ENCODE measurements at regions not wholly inside any gene's neighbourhood (a gene's known extent, or its start where the extent isn't known, plus 50 kb on each side); places are given as distances from the start of the nearest gene placed in this dataset.
"Not testable (repeated sequence)": the region's sequence is repeated elsewhere in the genome, so short reads cannot be mapped to it uniquely, and the experiment has no call there.

DNA sequence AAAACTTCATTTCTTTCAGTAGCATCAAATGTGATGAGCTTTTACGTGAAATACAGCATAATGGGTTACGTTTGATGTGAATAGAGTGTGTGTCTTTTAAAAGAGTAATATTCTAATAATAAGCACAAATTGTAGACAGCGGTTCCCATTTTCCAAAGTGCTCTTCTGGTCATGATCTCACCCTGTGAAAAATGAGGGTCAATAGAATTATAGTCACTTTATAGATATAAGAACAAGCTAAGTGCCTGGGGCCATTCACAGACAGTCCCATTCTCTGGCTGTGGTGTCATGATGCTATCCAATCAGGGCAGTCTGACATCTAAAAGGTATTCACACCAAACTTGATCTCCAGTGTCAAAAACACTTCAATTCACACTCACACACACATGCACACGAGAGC lies 830.8 kb upstream of the AUTS2 start:
- no peaks in the 10 kb centered on the region for H3K4me1 Mint-ChIP-seq (ENCODE audit: low read depth)
- no peak for DNase-seq (ENCODE audit: low spot score)
- intact Hi-C loops (cut with micrococcal nuclease): no loop called here
- peaks cover 2% of the 10 kb centered on the region for H3K36me3 Mint-ChIP-seq (ENCODE audit: low read depth)
- no peaks in the 10 kb centered on the region for H3K27me3 Mint-ChIP-seq (ENCODE audit: insufficient read depth)
- no peak overlapping the region for H3K27ac Mint-ChIP-seq
- H3K9me3 Mint-ChIP-seq: peaks cover 24% of the 10 kb centered on the region
- H3K4me3 Mint-ChIP-seq: no peak overlapping the region

GRCh38 chr7:68770649-68771048 lies 827.6 kb upstream of the AUTS2 start:
- Mint-ChIP-seq H3K36me3 (ENCODE audit: low read depth) (peaks cover 2% of the 10 kb centered on the region), H3K27me3 (ENCODE audit: insufficient read depth) (no peaks in the 10 kb centered on the region), H3K27ac (no peak overlapping the region), H3K4me1 (ENCODE audit: low read depth) (no peaks in the 10 kb centered on the region), H3K9me3 (peaks cover 21% of the 10 kb centered on the region), H3K4me3 (no peak overlapping the region)
- intact Hi-C loops (cut with micrococcal nuclease): no loop called here
- no peak for DNase-seq (ENCODE audit: low spot score)

GRCh38 chr7:68776326-68776725 lies 821.9 kb upstream of the AUTS2 start:
- Mint-ChIP-seq H3K27me3 (ENCODE audit: insufficient read depth) (no peaks in the 10 kb centered on the region), H3K4me3 (no peak overlapping the region)

GRCh38 chr7:68783684-68784083 lies 814.6 kb upstream of the AUTS2 start:
- H3K9me3 Mint-ChIP-seq: peaks cover 40% of the 10 kb centered on the region
- no peak overlapping the region for H3K4me3 Mint-ChIP-seq
- no peaks in the 10 kb centered on the region for H3K4me1 Mint-ChIP-seq (ENCODE audit: low read depth)

More at GRCh38 chr7:68776326-68776725, 821.9 kb upstream of the AUTS2 start:
- no peaks in the 10 kb centered on the region for H3K36me3 Mint-ChIP-seq (ENCODE audit: low read depth)
- peaks cover 25% of the 10 kb centered on the region for H3K9me3 Mint-ChIP-seq
- intact Hi-C loops (cut with micrococcal nuclease): no loop called here
- DNase-seq (ENCODE audit: low spot score): no peak
- H3K27ac Mint-ChIP-seq: no peak overlapping the region
- H3K4me1 Mint-ChIP-seq (ENCODE audit: low read depth): no peaks in the 10 kb centered on the region

GRCh38 chr7:68785036-68785435 lies 813.2 kb upstream of the AUTS2 start:
- Mint-ChIP-seq H3K27ac (no peak overlapping the region), H3K4me1 (ENCODE audit: low read depth) (no peaks in the 10 kb centered on the region), H3K9me3 (peaks cover 33% of the 10 kb centered on the region), H3K27me3 (ENCODE audit: insufficient read depth) (no peaks in the 10 kb centered on the region), H3K4me3 (no peak overlapping the region), H3K36me3 (ENCODE audit: low read depth) (no peaks in the 10 kb centered on the region)
- intact Hi-C loops (cut with micrococcal nuclease): no loop called here
- DNase-seq (ENCODE audit: low spot score): no peak

More at GRCh38 chr7:68783684-68784083, 814.6 kb upstream of the AUTS2 start:
- Mint-ChIP-seq H3K27me3 (ENCODE audit: insufficient read depth) (no peaks in the 10 kb centered on the region), H3K36me3 (ENCODE audit: low read depth) (no peaks in the 10 kb centered on the region), H3K27ac (no peak overlapping the region)
- intact Hi-C loops (cut with micrococcal nuclease): no loop called here
- DNase-seq (ENCODE audit: low spot score): no peak

GRCh38 chr7:68787566-68787965 lies 810.7 kb upstream of the AUTS2 start:
- H3K27ac Mint-ChIP-seq: no peak overlapping the region
- no peaks in the 10 kb centered on the region for H3K27me3 Mint-ChIP-seq (ENCODE audit: insufficient read depth)
- H3K4me3 Mint-ChIP-seq: no peak overlapping the region
- no peak for DNase-seq (ENCODE audit: low spot score)
- intact Hi-C loops (cut with micrococcal nuclease): no loop called here
- peaks cover 45% of the 10 kb centered on the region for H3K9me3 Mint-ChIP-seq
- H3K36me3 Mint-ChIP-seq (ENCODE audit: low read depth): no peaks in the 10 kb centered on the region
- H3K4me1 Mint-ChIP-seq (ENCODE audit: low read depth): no peaks in the 10 kb centered on the region

- H3K4me1 Mint-ChIP-seq (ENCODE audit: low read depth); H3K27ac Mint-ChIP-seq; H3K36me3 Mint-ChIP-seq (ENCODE audit: low read depth); DNase-seq (ENCODE audit: low spot score); H3K27me3 Mint-ChIP-seq (ENCODE audit: insufficient read depth); intact Hi-C loops (cut with micrococcal nuclease); H3K4me3 Mint-ChIP-seq: not testable (repeated sequence)
- peaks cover 42% of the 10 kb centered on the region for H3K9me3 Mint-ChIP-seq
These were observed 809.7 kb upstream of the AUTS2 start for GRCh38 chr7:68788529-68788928.

DNA sequence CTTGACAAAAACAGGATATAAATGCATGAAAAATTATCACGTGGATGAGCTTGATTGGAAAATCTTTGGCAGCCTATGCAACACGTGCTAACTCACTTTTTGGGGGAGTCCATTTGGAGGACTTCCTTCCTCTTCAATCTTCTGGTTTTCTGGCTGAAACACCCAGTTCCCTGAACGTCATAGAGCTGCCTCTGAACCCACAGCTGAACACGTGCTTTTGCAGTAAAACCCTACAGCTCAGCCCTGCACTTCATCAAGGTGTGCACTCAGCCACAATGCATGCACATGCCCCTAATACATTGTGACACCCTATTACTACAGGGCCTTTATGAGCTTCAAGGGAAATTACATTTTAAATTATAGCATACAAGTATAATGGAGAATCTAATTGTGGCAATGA lies 808.7 kb upstream of the AUTS2 start:
- DNase-seq (ENCODE audit: low spot score): no peak
- H3K4me3 Mint-ChIP-seq: no peak overlapping the region
- intact Hi-C loops (cut with micrococcal nuclease): no loop called here
- H3K27me3 Mint-ChIP-seq (ENCODE audit: insufficient read depth): no peaks in the 10 kb centered on the region
- no peaks in the 10 kb centered on the region for H3K4me1 Mint-ChIP-seq (ENCODE audit: low read depth)
- H3K36me3 Mint-ChIP-seq (ENCODE audit: low read depth): no peaks in the 10 kb centered on the region
- H3K9me3 Mint-ChIP-seq: peaks cover 43% of the 10 kb centered on the region
- H3K27ac Mint-ChIP-seq: no peak overlapping the region

DNA sequence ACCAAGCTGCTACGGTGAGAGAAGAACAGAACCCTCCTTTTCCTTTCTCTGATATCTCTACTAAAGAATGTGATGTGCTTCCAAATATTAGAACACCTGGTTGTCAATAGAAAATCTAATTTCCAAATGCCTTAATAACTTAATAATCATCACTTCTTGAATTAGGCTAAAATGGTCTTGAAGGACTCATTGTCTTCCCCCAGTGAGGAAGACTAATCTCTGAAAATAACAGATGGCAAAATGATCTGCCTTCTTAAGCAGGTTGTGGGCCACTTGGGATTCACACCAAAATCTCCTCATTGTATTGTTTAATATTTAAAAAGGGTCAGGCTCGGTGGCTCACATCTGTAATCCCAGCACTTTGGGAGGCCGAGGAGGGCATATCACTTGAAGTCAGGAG lies 805.9 kb upstream of the AUTS2 start:
- H3K36me3 Mint-ChIP-seq (ENCODE audit: low read depth): no peaks in the 10 kb centered on the region
- H3K27me3 Mint-ChIP-seq (ENCODE audit: insufficient read depth): no peaks in the 10 kb centered on the region
- intact Hi-C loops (cut with micrococcal nuclease): no loop called here
- H3K9me3 Mint-ChIP-seq: peaks cover 38% of the 10 kb centered on the region
- no peak overlapping the region for H3K4me3 Mint-ChIP-seq
- H3K27ac Mint-ChIP-seq: no peak overlapping the region
- no peak for DNase-seq (ENCODE audit: low spot score)
- no peaks in the 10 kb centered on the region for H3K4me1 Mint-ChIP-seq (ENCODE audit: low read depth)

DNA sequence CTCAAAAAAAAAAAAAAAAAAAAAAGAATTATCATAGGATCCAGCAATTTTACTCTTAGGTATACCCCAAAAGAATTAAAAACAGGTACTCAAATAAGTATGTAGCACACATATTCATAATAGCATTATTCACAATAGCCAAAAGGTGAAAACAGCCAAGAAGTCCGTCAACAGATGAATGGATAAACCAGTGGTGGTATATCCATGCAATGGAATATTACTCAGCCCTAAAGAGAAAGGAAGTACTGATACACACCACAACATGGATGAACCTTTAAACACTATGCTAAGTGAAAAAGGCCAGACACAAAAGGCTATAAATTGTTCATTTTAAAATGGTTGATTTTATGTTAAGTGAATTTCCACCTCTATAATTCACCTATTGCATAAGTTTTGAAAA lies 804.8 kb upstream of the AUTS2 start:
- Mint-ChIP-seq H3K27ac (no peak overlapping the region), H3K9me3 (peaks cover 31% of the 10 kb centered on the region), H3K27me3 (ENCODE audit: insufficient read depth) (no peaks in the 10 kb centered on the region), H3K4me3 (no peak overlapping the region), H3K4me1 (ENCODE audit: low read depth) (no peaks in the 10 kb centered on the region), H3K36me3 (ENCODE audit: low read depth) (no peaks in the 10 kb centered on the region)
- no peak for DNase-seq (ENCODE audit: low spot score)
- intact Hi-C loops (cut with micrococcal nuclease): no loop called here

DNA sequence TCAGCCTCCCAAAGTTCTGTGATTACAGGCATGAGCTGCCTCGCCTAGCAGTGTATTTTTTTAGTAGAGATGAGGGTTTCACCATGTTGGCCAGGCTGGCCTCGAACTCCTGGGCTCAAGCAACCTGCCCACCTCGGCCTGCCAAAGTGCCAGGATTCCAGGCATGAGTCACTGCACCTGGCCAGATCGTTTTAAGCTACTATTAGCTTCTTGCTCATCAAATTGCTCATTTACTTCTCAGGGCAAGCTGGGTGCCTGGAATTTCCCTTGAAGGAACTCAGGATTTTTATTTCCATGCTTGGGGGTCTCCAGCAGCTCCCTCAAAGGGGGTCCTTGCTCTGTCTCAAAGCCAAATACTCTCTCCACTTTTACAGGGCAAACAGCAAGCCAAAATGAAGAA lies 798.0 kb upstream of the AUTS2 start:
- Mint-ChIP-seq H3K27me3 (ENCODE audit: insufficient read depth) (no peaks in the 10 kb centered on the region), H3K4me1 (ENCODE audit: low read depth) (no peaks in the 10 kb centered on the region), H3K36me3 (ENCODE audit: low read depth) (no peaks in the 10 kb centered on the region), H3K27ac (no peak overlapping the region), H3K4me3 (no peak overlapping the region), H3K9me3 (peaks cover 17% of the 10 kb centered on the region)
- DNase-seq (ENCODE audit: low spot score): no peak
- intact Hi-C loops (cut with micrococcal nuclease): no loop called here

DNA sequence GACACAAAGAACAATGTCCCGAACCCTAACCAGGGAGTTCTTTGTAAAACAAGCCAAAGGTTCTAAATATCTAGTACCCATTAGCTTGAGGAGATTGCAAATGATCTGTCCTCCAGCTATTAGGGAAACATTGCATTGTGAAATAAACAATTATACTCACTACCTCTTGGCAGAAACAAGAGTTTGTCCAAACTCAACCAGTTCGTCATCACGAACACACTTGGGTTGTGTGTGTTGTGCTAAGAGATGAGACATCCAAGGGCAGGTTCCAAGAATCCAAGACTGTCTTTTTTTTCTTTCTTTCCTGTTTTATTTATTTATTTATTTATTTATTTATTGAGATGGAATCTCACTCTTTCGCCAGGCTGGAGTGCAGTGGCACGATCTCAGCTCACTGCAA lies 793.1 kb upstream of the AUTS2 start:
- DNase-seq (ENCODE audit: low spot score): no peak
- intact Hi-C loops (cut with micrococcal nuclease): no loop called here
- no peaks in the 10 kb centered on the region for H3K36me3 Mint-ChIP-seq (ENCODE audit: low read depth)
- peaks cover 36% of the 10 kb centered on the region for H3K9me3 Mint-ChIP-seq
- H3K4me3 Mint-ChIP-seq: no peak overlapping the region
- no peaks in the 10 kb centered on the region for H3K27me3 Mint-ChIP-seq (ENCODE audit: insufficient read depth)
- no peaks in the 10 kb centered on the region for H3K4me1 Mint-ChIP-seq (ENCODE audit: low read depth)
- H3K27ac Mint-ChIP-seq: no peak overlapping the region

DNA sequence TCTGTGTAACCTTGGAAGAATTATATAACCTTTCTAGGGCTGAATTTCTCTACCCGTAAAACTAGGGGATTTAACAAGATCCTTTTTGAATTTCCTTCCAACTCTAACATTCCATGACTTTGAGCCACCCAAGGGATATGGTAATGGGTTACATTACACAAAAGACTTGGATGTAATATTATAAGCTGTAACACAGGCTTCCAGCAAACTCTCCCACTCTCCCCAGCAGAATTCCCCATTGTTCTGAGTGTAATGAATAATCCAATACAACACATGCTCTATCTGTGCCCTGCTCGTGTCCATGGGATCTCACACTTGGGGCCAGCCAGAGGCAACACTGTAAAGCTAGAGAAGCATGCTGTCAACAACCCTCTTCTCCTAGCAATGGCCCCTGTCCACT lies 790.6 kb upstream of the AUTS2 start:
- Mint-ChIP-seq H3K4me3 (no peak overlapping the region), H3K36me3 (ENCODE audit: low read depth) (no peaks in the 10 kb centered on the region), H3K9me3 (peaks cover 43% of the 10 kb centered on the region), H3K27ac (no peak overlapping the region), H3K4me1 (ENCODE audit: low read depth) (no peaks in the 10 kb centered on the region), H3K27me3 (ENCODE audit: insufficient read depth) (no peaks in the 10 kb centered on the region)
- intact Hi-C loops (cut with micrococcal nuclease): no loop called here
- no peak for DNase-seq (ENCODE audit: low spot score)

DNA sequence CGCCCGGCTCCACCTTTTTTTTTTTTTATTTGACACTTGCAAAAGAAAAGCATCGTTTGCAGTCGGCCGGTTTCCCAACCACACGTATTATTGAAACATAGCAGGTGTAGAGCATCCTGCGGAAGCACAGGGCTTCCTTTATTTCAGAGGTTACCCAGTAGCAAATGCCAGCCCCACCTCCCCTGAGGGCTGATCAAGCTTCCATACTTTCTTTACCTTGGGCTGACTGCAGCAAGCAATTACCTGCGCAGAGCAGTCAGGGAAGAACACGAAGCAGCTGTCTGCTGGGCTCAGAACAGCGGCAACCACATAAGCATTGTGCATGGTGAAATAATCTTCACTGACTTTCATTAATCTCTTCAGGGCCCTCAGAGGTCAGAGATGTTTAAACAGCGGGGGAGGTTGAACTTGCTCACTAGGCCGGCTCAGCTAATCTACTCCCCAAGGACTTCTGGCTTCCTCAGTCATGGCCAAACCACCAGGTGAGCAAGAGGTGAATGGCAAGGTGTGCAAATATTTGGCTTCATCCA lies 784.7 kb upstream of the AUTS2 start:
- DNase-seq (ENCODE audit: low spot score): no peak
- Mint-ChIP-seq H3K27me3 (ENCODE audit: insufficient read depth) (no peaks in the 10 kb centered on the region), H3K4me1 (ENCODE audit: low read depth) (no peaks in the 10 kb centered on the region), H3K9me3 (peaks cover 34% of the 10 kb centered on the region), H3K4me3 (no peak overlapping the region), H3K27ac (no peak overlapping the region), H3K36me3 (ENCODE audit: low read depth) (no peaks in the 10 kb centered on the region)
- intact Hi-C loops (cut with micrococcal nuclease): no loop called here

Measured in activated T-helper 1 cell treated with anti-CD3 and anti-CD28 coated beads, Interleukin-12 subunit alpha, Interleukin-12 subunit beta, Interleukin-2, Interleukin-4 antibody, amounts not matched to agents 30 ng/mL and 10 ng/mL and 1 ng/mL, durations not matched to agents 14 hours and 24 hours and 36 hours (primary cell).